Activated B cell treated with CpG ODN at 0.5 μM for 24 hours (primary cell): ENCODE measurements at regions not wholly inside any gene's neighbourhood (a gene's known extent, or its start where the extent isn't known, plus 50 kb on each side); places are given as distances from the start of the nearest gene placed in this dataset.
"Not testable (repeated sequence)": the region's sequence is repeated elsewhere in the genome, so short reads cannot be mapped to it uniquely, and the experiment has no call there.

Experiments used
- ATAC-seq: fragments of 200-7000 bp; cut with Tn5 transposase; one replicate; pipeline ENCODE4 v1.10.0; 2021; ENCODE audit warnings: low read depth, mild to moderate bottlenecking, moderate library complexity
- CTCF ChIA-PET: fragments of 350-600 bp; sonication (Branson Sonifier 250); formaldehyde crosslinking; loops from one replicate; lab custom pipeline; 2021; ENCODE audit warnings: antibody characterized with exemption; lab: Charles Lee
- POLR2A ChIA-PET: fragments of 350-600 bp; sonication (Branson Sonifier 250); formaldehyde crosslinking; loops from one replicate; lab custom pipeline; 2021; ENCODE audit warnings: antibody characterized with exemption; lab: Charles Lee
- DNase-seq: peaks from one replicate; pipeline ENCODE4 v3.0.0; 2022
- H3K27ac Mint-ChIP-seq: one replicate; pipeline ENCODE4 v1.8.0; 2020; ENCODE audit warnings: mixed read lengths
- H3K27me3 Mint-ChIP-seq: one replicate; pipeline ENCODE4 v1.8.0; 2021; ENCODE audit warnings: mixed read lengths
- H3K36me3 Mint-ChIP-seq: one replicate; pipeline ENCODE4 v1.8.0; 2021; ENCODE audit warnings: low read depth, mixed read lengths
- H3K4me1 Mint-ChIP-seq: one replicate; pipeline ENCODE4 v1.8.0; 2021; ENCODE audit warnings: mixed read lengths
- H3K4me3 Mint-ChIP-seq: one replicate; pipeline ENCODE4 v1.8.0; 2020; ENCODE audit warnings: mild to moderate bottlenecking, mixed read lengths
- H3K9me3 Mint-ChIP-seq: one replicate; pipeline ENCODE4 v1.8.0; 2020; ENCODE audit warnings: mixed read lengths
- intact Hi-C: fragments of 100-400 bp; cut with micrococcal nuclease; formaldehyde crosslinking; loops from one replicate; pipeline ENCODE4 v1.15.1; 2024
- TF ChIP-seq, protein P1 (sequence below): fragments of 200-600 bp; IDR thresholded peaks from one replicate; pipeline ENCODE4 v1.8.0; 2022; ENCODE audit warnings: antibody characterized with exemption, mild to moderate bottlenecking

DNA sequence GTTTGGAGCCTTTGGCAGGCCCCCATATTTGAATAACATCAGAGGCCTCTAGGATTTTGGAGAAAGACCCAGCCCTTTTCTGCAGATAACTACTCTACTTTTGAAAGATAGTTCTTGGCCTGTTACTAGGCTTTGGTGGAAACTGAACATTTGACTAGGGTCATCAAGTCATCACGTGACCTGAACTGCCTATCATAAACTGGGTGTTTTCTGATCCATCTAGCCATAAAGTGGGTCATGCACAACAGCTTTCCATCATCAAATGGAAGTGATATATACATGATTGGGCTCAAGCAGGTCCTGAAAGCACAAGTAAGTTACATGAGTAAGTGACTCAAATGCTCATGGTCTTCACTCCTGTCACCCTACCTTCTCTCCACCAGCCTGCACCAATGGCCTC, 552.3 kb upstream of the GRM3 start:
- Mint-ChIP-seq H3K4me1 (no peaks in the 10 kb centered on the region), H3K27ac (no peak overlapping the region), H3K4me3 (no peak overlapping the region), H3K36me3 (no peaks in the 10 kb centered on the region), H3K9me3 (peaks cover 6% of the 10 kb centered on the region), H3K27me3 (no peaks in the 10 kb centered on the region)
- TF ChIP-seq, protein P1, sequence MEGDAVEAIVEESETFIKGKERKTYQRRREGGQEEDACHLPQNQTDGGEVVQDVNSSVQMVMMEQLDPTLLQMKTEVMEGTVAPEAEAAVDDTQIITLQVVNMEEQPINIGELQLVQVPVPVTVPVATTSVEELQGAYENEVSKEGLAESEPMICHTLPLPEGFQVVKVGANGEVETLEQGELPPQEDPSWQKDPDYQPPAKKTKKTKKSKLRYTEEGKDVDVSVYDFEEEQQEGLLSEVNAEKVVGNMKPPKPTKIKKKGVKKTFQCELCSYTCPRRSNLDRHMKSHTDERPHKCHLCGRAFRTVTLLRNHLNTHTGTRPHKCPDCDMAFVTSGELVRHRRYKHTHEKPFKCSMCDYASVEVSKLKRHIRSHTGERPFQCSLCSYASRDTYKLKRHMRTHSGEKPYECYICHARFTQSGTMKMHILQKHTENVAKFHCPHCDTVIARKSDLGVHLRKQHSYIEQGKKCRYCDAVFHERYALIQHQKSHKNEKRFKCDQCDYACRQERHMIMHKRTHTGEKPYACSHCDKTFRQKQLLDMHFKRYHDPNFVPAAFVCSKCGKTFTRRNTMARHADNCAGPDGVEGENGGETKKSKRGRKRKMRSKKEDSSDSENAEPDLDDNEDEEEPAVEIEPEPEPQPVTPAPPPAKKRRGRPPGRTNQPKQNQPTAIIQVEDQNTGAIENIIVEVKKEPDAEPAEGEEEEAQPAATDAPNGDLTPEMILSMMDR = no peak
- CTCF ChIA-PET = no interaction called here
- ATAC-seq (no peak), DNase-seq (no peak)
- POLR2A ChIA-PET = no interaction called here
- intact Hi-C loops = no loop called here

DNA sequence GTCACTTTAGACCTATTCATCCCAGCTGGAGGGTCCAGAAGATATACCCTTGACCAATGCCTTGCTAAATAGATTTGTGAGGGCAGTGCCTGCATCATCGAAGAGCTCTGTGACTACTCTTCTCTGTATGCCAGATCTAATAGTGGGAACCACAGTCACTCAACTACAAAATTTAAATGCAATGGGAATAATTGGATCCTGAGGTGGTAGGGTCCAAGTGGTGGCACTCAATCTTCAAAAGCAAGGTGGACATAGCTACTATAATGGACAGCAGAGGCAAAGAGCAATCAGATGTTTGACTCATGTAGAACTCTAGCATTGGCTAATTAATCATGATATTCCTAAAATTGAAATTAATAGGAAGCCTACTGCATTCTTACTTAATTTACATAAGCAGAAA, 554.3 kb upstream of the GRM3 start:
- CTCF ChIA-PET = no interaction called here
- intact Hi-C loops = no loop called here
- H3K4me3 Mint-ChIP-seq = no peak overlapping the region

DNA sequence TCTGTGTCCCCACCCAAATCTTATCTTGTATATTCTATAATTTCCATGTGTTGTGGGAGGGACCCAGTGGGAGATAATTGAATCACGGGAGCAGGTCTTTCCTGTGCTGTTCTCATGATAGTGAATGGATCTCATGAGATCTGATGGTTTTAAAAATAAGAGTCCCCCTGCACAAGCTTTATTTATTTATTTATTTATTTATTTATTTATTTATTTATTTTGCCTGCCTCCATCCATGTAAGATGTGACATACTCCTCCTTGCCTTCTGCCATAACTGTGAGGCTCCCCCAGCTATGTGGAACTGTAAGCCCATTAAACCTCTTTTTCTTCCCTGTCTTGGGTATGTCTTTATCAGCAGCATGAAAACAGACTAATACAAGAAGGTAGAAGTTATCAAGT, 579.1 kb upstream of the GRM3 start:
- H3K27ac Mint-ChIP-seq, H3K27me3 Mint-ChIP-seq, intact Hi-C loops, POLR2A ChIA-PET, CTCF ChIA-PET, H3K36me3 Mint-ChIP-seq, ATAC-seq, DNase-seq, H3K4me3 Mint-ChIP-seq, H3K4me1 Mint-ChIP-seq: not testable (repeated sequence)
- peaks cover 10% of the 10 kb centered on the region for H3K9me3 Mint-ChIP-seq

More for the DNA sequence above, 554.3 kb upstream of the GRM3 start:
- TF ChIP-seq, protein P1 = no peak
- POLR2A ChIA-PET = no interaction called here
- H3K27ac Mint-ChIP-seq = no peak overlapping the region
- ATAC-seq (no peak), DNase-seq (no peak)
- H3K9me3 Mint-ChIP-seq = peaks cover 6% of the 10 kb centered on the region
- H3K27me3 Mint-ChIP-seq = no peaks in the 10 kb centered on the region
- no peaks in the 10 kb centered on the region for H3K36me3 Mint-ChIP-seq
- no peaks in the 10 kb centered on the region for H3K4me1 Mint-ChIP-seq

DNA sequence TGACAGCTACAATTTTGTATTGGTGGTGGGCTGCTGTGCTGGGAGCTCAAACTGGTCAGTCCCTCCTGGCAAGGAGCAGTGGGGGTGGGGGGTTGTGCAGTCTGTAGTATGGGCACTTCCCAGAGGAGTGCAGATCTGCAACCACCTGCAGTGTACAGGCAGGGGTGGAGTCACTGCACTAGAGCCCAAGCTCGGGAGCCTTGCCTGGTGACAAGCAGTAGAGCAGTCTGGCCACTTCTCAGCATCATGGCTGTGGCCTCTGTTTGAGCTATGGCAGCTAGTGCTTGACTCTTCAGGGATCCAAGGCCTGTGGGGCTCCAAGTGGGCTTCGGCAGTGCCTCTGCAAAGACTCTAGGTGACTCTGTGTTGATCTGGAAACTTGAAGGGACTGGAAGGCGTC, 585.1 kb upstream of the GRM3 start:
- no peak for DNase-seq
- H3K27ac Mint-ChIP-seq = no peak overlapping the region
- H3K36me3 Mint-ChIP-seq = no peaks in the 10 kb centered on the region
- no peaks in the 10 kb centered on the region for H3K27me3 Mint-ChIP-seq
- CTCF ChIA-PET = no interaction called here
- H3K9me3 Mint-ChIP-seq = peaks cover 18% of the 10 kb centered on the region
- no peak overlapping the region for H3K4me3 Mint-ChIP-seq
- POLR2A ChIA-PET = no interaction called here
- no peaks in the 10 kb centered on the region for H3K4me1 Mint-ChIP-seq
- no peak for ATAC-seq
- intact Hi-C loops = no loop called here
- TF ChIP-seq, protein P1 = no peak

DNA sequence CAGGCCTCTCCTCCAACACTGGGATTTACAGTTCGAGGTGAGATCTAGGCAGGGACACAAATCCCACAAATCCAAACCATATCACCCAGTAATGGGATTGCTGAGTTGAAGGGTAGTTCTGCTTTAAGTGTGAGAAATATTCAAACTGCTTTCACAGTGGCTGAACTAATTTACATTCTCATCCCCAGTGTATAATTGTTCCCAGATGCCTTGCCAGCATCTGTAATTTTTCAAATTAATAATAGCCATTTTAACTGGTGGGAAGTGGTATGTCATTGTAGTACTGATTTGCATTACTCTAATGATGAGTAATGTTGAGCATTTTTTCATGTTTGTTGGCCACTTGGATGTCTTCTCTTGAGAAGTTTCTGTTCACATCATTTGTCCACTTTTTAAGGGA, 592.8 kb upstream of the GRM3 start:
- CTCF ChIA-PET = no interaction called here
- TF ChIP-seq, protein P1 = no peak
- no peaks in the 10 kb centered on the region for H3K4me1 Mint-ChIP-seq
- peaks cover 1% of the 10 kb centered on the region for H3K9me3 Mint-ChIP-seq
- no peaks in the 10 kb centered on the region for H3K27me3 Mint-ChIP-seq
- no peak overlapping the region for H3K4me3 Mint-ChIP-seq
- DNase-seq (no peak), ATAC-seq (no peak)
- POLR2A ChIA-PET = no interaction called here
- intact Hi-C loops = no loop called here
- no peaks in the 10 kb centered on the region for H3K36me3 Mint-ChIP-seq
- no peak overlapping the region for H3K27ac Mint-ChIP-seq

DNA sequence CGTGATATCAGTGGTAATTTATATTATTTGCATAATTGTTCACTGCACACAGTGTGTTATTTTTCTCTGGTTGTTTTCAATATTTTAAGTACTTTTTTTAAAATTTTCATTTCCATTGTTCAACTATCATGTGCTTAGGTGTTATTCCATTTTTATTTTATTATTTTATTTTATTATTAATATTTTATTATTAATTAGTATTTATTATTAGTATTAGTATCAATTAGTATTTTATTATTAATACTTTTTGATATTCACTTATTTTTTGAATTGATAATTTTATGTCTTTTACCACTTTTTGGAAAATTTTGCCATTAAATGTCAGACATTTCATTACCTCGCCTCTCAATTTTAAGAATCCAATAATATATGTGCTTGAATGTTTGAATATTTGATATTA, 593.8 kb upstream of the GRM3 start:
- ChIA-PET POLR2A (no interaction called here), CTCF (no interaction called here)
- TF ChIP-seq, protein P1 = no peak
- H3K27me3 Mint-ChIP-seq = no peaks in the 10 kb centered on the region
- intact Hi-C loops = no loop called here
- no peak for ATAC-seq
- no peaks in the 10 kb centered on the region for H3K36me3 Mint-ChIP-seq
- no peak for DNase-seq
- H3K4me1 Mint-ChIP-seq = no peaks in the 10 kb centered on the region
- H3K4me3 Mint-ChIP-seq = no peak overlapping the region
- no peak overlapping the region for H3K27ac Mint-ChIP-seq
- no peaks in the 10 kb centered on the region for H3K9me3 Mint-ChIP-seq

DNA sequence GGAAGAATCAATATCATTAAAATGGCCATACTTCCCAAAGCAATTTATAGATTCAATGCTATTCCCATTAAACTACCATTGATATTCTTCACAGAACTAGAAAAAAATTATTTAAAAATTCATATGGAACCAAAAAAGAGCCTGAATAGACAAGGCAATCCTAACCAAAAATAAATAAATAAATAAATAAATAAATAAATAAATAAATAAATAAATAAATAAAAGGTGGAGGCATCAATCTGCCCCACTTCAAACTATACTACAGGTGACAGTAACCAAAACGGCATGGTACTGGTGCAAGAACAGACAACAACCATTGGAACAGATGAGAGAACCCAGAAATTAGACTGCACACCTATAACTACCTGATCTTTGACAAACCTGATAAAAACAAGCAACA, 598.5 kb upstream of the GRM3 start:
- DNase-seq, H3K4me1 Mint-ChIP-seq, H3K9me3 Mint-ChIP-seq, CTCF ChIA-PET, POLR2A ChIA-PET, intact Hi-C loops, H3K36me3 Mint-ChIP-seq, H3K27me3 Mint-ChIP-seq, H3K27ac Mint-ChIP-seq, H3K4me3 Mint-ChIP-seq, ATAC-seq: not testable (repeated sequence)
